Spleen (tissue), 11 donors: ENCODE measurements at regions not wholly inside any gene's neighbourhood (a gene's known extent, or its start where the extent isn't known, plus 50 kb on each side); places are given as distances from the start of the nearest gene placed in this dataset.
"Not testable (repeated sequence)": the region's sequence is repeated elsewhere in the genome, so short reads cannot be mapped to it uniquely, and the experiment has no call there.

Source experiments
- DNase-seq: peaks from one replicate; pipeline ENCODE4 v3.0.0-alpha.2; 2020
- H3K27ac ChIP-seq, 8 donors: fragments of 200-600 bp; sonication (generic) in 7 of 8; 1 replicate in 4 of 8; 2 replicates in 4 of 8; pipeline versions ENCODE4 v1.5.0 to v1.8.0; 2016 to 2021; ENCODE audit warnings: inconsistent platforms in 4 of 8, mild to moderate bottlenecking in 4 of 8, moderate library complexity in 1 of 8
- H3K27me3 ChIP-seq, 7 donors: fragments of 200-600 bp; sonication (generic) in 6 of 7; replicated peaks in 1 of 7; 1 replicate in 4 of 7; 2 replicates in 3 of 7; pipeline versions ENCODE4 v1.5.0 to v1.8.0; 2016 to 2021; ENCODE audit warnings: inconsistent platforms in 3 of 7, mild to moderate bottlenecking in 1 of 7
- H3K36me3 ChIP-seq, 6 donors: fragments of 200-600 bp; sonication (generic) in 5 of 6; 1 replicate in 4 of 6; 2 replicates in 2 of 6; pipeline versions ENCODE4 v1.5.0 to v1.8.0; 2016 to 2021; ENCODE audit warnings: inconsistent platforms in 2 of 6
- H3K4me1 ChIP-seq, 6 donors: fragments of 200-600 bp; sonication (generic) in 5 of 6; 1 replicate in 3 of 6; 2 replicates in 3 of 6; pipeline versions ENCODE4 v1.5.0 to v1.8.0; 2016 to 2021; ENCODE audit warnings: inconsistent platforms in 3 of 6
- H3K4me3 ChIP-seq, 8 donors: fragments of 200-600 bp; sonication (generic) in 7 of 8; 1 replicate in 4 of 8; 2 replicates in 4 of 8; pipeline versions ENCODE4 v1.5.0 to v1.8.0; 2016 to 2021; ENCODE audit warnings: inconsistent platforms in 4 of 8, mild to moderate bottlenecking in 4 of 8, moderate library complexity in 2 of 8
- H3K9me3 ChIP-seq, 8 donors: fragments of 200-600 bp; sonication (generic) in 7 of 8; 1 replicate in 4 of 8; 2 replicates in 4 of 8; pipeline versions ENCODE4 v1.5.0 to v1.8.0; 2016 to 2021; ENCODE audit warnings: inconsistent platforms in 4 of 8
- CTCF ChIP-seq, 11 experiments: fragments of 200-600 bp in 7 of 11; fragments of 450-650 bp in 4 of 11; sonication (generic) in 4 of 11; IDR thresholded peaks in 8 of 11; conservative IDR thresholded peaks in 3 of 11; 1 replicate in 7 of 11; 2 replicates in 4 of 11; pipeline versions ENCODE4 v1.4.0 to v1.8.0; 2016 to 2021; ENCODE audit warnings: antibody characterized with exemption in 11 of 11, inconsistent platforms in 4 of 11, mild to moderate bottlenecking in 1 of 11
- POLR2A ChIP-seq, 3 donors: fragments of 450-650 bp; IDR thresholded peaks; one replicate each; pipeline ENCODE4 v1.5.1; 2017; ENCODE audit warnings: antibody characterized with exemption in 3 of 3, mild to moderate bottlenecking in 1 of 3
- POLR2AphosphoS5 ChIP-seq, 3 donors: sonication (generic); formaldehyde crosslinking; IDR thresholded peaks; one replicate each; pipeline ENCODE4 v1.5.1; 2017; ENCODE audit warnings: antibody characterized with exemption in 3 of 3
- WGBS, 5 donors: extraction: QIAGEN DNeasy Blood & Tissue Kit in 3 of 5; methylation state at CpG; one replicate each; pipeline versions ENCODE4 v1.1.5 to v1.1.7; 2013 to 2018; 5-methylcytosine and 5-hydroxymethylcytosine counted together
- intact Hi-C: fragments of 100-400 bp; cut with DNase I; formaldehyde crosslinking; loops from one replicate; pipeline ENCODE4 v1.15.0; 2023; ENCODE audit warnings: low total_unique reads
- donor health status: healthy with polysubstance abuse.
- donor health status: DM: no; HTN: no; CAD: no; lungs with moderate emphysema.
- donor health status: DM: no; HTN: no; CAD: no.
- donor health status: Bipolar disorder and iron deficiency.
- donor health status: healthy.
- donor health status: DM: no; HTN: no; CAD: no.
- donor health status: DM: yes; HTN: yes; CAD: no.

- Histone ChIP-seq H3K9me3 (peaks cover 0 to 10% (median 0%) of the 10 kb centered on the region in 8 donors), H3K4me3 (no peak overlapping the region), H3K27ac (no peak overlapping the region), H3K36me3 (no peaks in the 10 kb centered on the region), H3K27me3 (no peaks in the 10 kb centered on the region), H3K4me1 (no peaks in the 10 kb centered on the region)
- no peak for TF ChIP-seq POLR2A (IDR thresholded peaks at IDR 0.05)
- no peak for TF ChIP-seq POLR2AphosphoS5 (IDR thresholded peaks at IDR 0.05)
- no peak for TF ChIP-seq CTCF (IDR thresholded peaks at IDR 0.05 in 8 of 11, conservative IDR thresholded peaks at IDR 0.05 in 3 of 11)
- intact Hi-C loops, result no loop called here
- no peak for DNase-seq
- WGBS, 5 donors, result 67 to 91% (median 73%) methylated on average over 2 of the region's 2 CpGs
Measured at GRCh38 chrX:46140272-46140671, 404.9 kb downstream of the ZNF674 start.

- peaks cover 0 to 9% (median 0%) of the 10 kb centered on the region in 7 donors for H3K27me3 ChIP-seq
- H3K4me1 ChIP-seq, result no peaks in the 10 kb centered on the region
- DNase-seq, result no peak
- H3K27ac ChIP-seq, result no peak overlapping the region
- H3K9me3 ChIP-seq, result no peaks in the 10 kb centered on the region
- TF ChIP-seq CTCF (IDR thresholded peaks at IDR 0.05 in 8 of 11, conservative IDR thresholded peaks at IDR 0.05 in 3 of 11) (no peak), POLR2AphosphoS5 (IDR thresholded peaks at IDR 0.05) (no peak), POLR2A (IDR thresholded peaks at IDR 0.05) (no peak)
- WGBS, 5 donors, result 52 to 81% (median 77%) methylated on average over 6 of the region's 6 CpGs
- no peak overlapping the region for H3K4me3 ChIP-seq
- intact Hi-C loops, result no loop called here
- H3K36me3 ChIP-seq, result no peaks in the 10 kb centered on the region
Measured at GRCh38 chrX:46130247-46130646, 415.0 kb downstream of the ZNF674 start.

GRCh38 chrX:46125111-46125510 is 420.1 kb downstream of the ZNF674 start:
- Histone ChIP-seq H3K27me3 (peaks cover 0 to 6% (median 0%) of the 10 kb centered on the region in 7 donors), H3K36me3 (no peaks in the 10 kb centered on the region), H3K4me3 (no peak overlapping the region), H3K27ac (no peak overlapping the region), H3K4me1 (no peaks in the 10 kb centered on the region), H3K9me3 (no peaks in the 10 kb centered on the region)
- no peak for TF ChIP-seq CTCF (IDR thresholded peaks at IDR 0.05 in 8 of 11, conservative IDR thresholded peaks at IDR 0.05 in 3 of 11)
- no peak for TF ChIP-seq POLR2AphosphoS5 (IDR thresholded peaks at IDR 0.05)
- intact Hi-C loops, result no loop called here
- DNase-seq, result no peak
- 48 to 78% (median 73%) methylated on average over 1 of the region's 1 CpG for WGBS, 5 donors

GRCh38 chrX:46117234-46117633 is 428.0 kb downstream of the ZNF674 start:
- no peak for DNase-seq
- H3K4me1 ChIP-seq, result no peaks in the 10 kb centered on the region
- TF ChIP-seq CTCF (IDR thresholded peaks at IDR 0.05 in 8 of 11, conservative IDR thresholded peaks at IDR 0.05 in 3 of 11) (no peak), POLR2A (IDR thresholded peaks at IDR 0.05) (no peak), POLR2AphosphoS5 (IDR thresholded peaks at IDR 0.05) (no peak)
- H3K9me3 ChIP-seq, result no peaks in the 10 kb centered on the region
- intact Hi-C loops, result no loop called here
- H3K4me3 ChIP-seq, result no peak overlapping the region
- 67 to 95% (median 77%) methylated on average over 1 to 2 of the region's 2 CpGs for WGBS, 5 donors
- no peaks in the 10 kb centered on the region for H3K36me3 ChIP-seq
- peaks cover 0 to 7% (median 0%) of the 10 kb centered on the region in 7 donors for H3K27me3 ChIP-seq
- no peak overlapping the region for H3K27ac ChIP-seq

- intact Hi-C loops, H3K4me1 ChIP-seq, H3K36me3 ChIP-seq, DNase-seq, H3K9me3 ChIP-seq, H3K4me3 ChIP-seq, H3K27ac ChIP-seq: not testable (repeated sequence)
- peaks cover 0 to 11% (median 0%) of the 10 kb centered on the region in 7 donors for H3K27me3 ChIP-seq
- 0 to 79% (median 58%) methylated on average over 1 to 6 of the region's 6 CpGs for WGBS, 5 donors
Measured at GRCh38 chrX:46087310-46087709, 457.9 kb downstream of the ZNF674 start.

GRCh38 chrX:46080121-46080520 is 465.1 kb downstream of the ZNF674 start:
- DNase-seq, H3K27ac ChIP-seq, H3K4me3 ChIP-seq, H3K27me3 ChIP-seq, H3K4me1 ChIP-seq, intact Hi-C loops, H3K36me3 ChIP-seq: not testable (repeated sequence)
- 85 to 100% (median 92%) methylated on average over 1 to 5 of the region's 5 CpGs for WGBS, 5 donors
- peaks cover 0 to 13% (median 0%) of the 10 kb centered on the region in 8 donors for H3K9me3 ChIP-seq
